Stimulated activated CD8-positive, alpha-beta memory T cell treated with anti-CD3 and anti-CD28 coated beads, Interleukin-4, amount 100 ng/mL, for 48 hours (primary cell): ENCODE measurements at regions not wholly inside any gene's neighbourhood (a gene's known extent, or its start where the extent isn't known, plus 50 kb on each side); places are given as distances from the start of the nearest gene placed in this dataset.
"Not testable (repeated sequence)": the region's sequence is repeated elsewhere in the genome, so short reads cannot be mapped to it uniquely, and the experiment has no call there.

Experiments
- DNase-seq: peaks from one replicate; pipeline ENCODE4 v3.0.0-alpha.2; 2020

- no peak for DNase-seq
Measured at GRCh38 chr3:159280386-159281191, 478.7 kb downstream of the MFSD1 start.

- DNase-seq: no peak
Measured at GRCh38 chr3:159293493-159293892, 491.6 kb downstream of the MFSD1 start.

GRCh38 chr3:159301961-159302360, 500.1 kb downstream of the MFSD1 start:
- no peak for DNase-seq

GRCh38 chr3:159305017-159305416, 503.2 kb downstream of the MFSD1 start:
- DNase-seq: no peak

- DNase-seq: not testable (repeated sequence)
Measured at GRCh38 chr3:159316706-159317105, 514.9 kb downstream of the MFSD1 start.

- DNase-seq: no peak
Measured at GRCh38 chr3:159319156-159319555, 517.3 kb downstream of the MFSD1 start.

GRCh38 chr3:159322322-159322939, 520.6 kb downstream of the MFSD1 start:
- DNase-seq: peak; percentile 60

GRCh38 chr3:159323848-159324247, 522.0 kb downstream of the MFSD1 start:
- DNase-seq: no peak

GRCh38 chr3:159326998-159327397, 525.1 kb downstream of the MFSD1 start:
- no peak for DNase-seq

GRCh38 chr3:159332535-159333099, 530.8 kb downstream of the MFSD1 start:
- DNase-seq: no peak

GRCh38 chr3:159339131-159339530, 537.3 kb downstream of the MFSD1 start:
- DNase-seq: no peak

GRCh38 chr3:159340877-159341500, 539.1 kb downstream of the MFSD1 start:
- no peak for DNase-seq

GRCh38 chr3:159346271-159346903, 544.5 kb downstream of the MFSD1 start:
- no peak for DNase-seq

GRCh38 chr3:159348431-159348830, 546.6 kb downstream of the MFSD1 start:
- no peak for DNase-seq

- no peak for DNase-seq
Measured at GRCh38 chr3:159356606-159357005, 554.8 kb downstream of the MFSD1 start.

GRCh38 chr3:159364511-159364910, 562.7 kb downstream of the MFSD1 start:
- DNase-seq: no peak

GRCh38 chr3:159366476-159366875, 564.6 kb downstream of the MFSD1 start:
- no peak for DNase-seq

- no peak for DNase-seq
Measured at GRCh38 chr3:159371961-159372360, 570.1 kb downstream of the MFSD1 start.

- no peak for DNase-seq
Measured at GRCh38 chr3:159378396-159379194, 576.7 kb downstream of the MFSD1 start.

GRCh38 chr3:159380891-159381290, 579.0 kb downstream of the MFSD1 start:
- DNase-seq: no peak

GRCh38 chr3:159390656-159391212, 588.9 kb downstream of the MFSD1 start:
- DNase-seq: no peak

- not testable (repeated sequence) for DNase-seq
Measured at GRCh38 chr3:159397683-159398082, 591.0 kb upstream of the IL12A start.
